ENCODE measurements at regions not wholly inside any gene's neighbourhood (a gene's known extent, or its start where the extent isn't known, plus 50 kb on each side); places are given as distances from the start of the nearest gene placed in this dataset.

DNA sequence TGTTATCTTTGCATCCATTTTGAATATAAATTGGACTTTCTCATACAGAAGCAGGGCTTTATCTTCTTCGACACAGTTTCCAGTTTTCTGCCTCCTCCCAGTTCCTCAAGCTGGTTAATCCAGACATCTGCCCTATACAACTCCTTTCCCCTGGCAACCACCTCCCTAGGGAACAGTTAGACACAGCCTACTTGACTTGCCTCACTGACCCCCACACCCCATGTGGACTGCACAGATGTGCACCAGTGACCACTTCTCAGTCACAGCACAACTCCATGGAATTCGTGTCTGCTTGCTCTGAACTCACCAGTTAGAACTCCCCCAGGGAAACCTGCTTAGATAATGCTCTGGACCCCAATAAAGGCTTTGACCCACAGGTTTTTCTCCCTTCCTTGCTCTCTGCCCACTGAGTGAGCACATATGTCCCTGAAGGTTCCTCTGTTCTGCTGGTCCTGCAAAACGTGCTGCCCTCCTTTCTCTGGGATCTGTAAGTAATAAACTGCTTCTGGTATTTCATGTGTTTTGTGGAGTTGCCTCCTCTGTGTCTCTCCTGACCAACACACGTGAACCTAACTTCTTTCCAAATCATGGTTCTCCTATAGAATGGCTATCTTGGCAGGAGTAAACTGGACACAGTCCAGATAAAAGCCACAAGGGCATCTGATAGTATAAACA lies 351.2 kb downstream of the CD83 start:
- TF ChIP-seq TAF1 (IDR thresholded peaks at IDR 0.05; ENCODE audit: borderline replicate concordance, insufficient read depth, low read length) (no peak), SIN3A (IDR thresholded peaks at IDR 0.05; ENCODE audit: borderline replicate concordance, insufficient read depth, low read length) (no peak), POLR2AphosphoS5 (IDR thresholded peaks at IDR 0.05; ENCODE audit: low read depth, low read length) (no peak)
- TF ChIP-seq, protein P1, sequence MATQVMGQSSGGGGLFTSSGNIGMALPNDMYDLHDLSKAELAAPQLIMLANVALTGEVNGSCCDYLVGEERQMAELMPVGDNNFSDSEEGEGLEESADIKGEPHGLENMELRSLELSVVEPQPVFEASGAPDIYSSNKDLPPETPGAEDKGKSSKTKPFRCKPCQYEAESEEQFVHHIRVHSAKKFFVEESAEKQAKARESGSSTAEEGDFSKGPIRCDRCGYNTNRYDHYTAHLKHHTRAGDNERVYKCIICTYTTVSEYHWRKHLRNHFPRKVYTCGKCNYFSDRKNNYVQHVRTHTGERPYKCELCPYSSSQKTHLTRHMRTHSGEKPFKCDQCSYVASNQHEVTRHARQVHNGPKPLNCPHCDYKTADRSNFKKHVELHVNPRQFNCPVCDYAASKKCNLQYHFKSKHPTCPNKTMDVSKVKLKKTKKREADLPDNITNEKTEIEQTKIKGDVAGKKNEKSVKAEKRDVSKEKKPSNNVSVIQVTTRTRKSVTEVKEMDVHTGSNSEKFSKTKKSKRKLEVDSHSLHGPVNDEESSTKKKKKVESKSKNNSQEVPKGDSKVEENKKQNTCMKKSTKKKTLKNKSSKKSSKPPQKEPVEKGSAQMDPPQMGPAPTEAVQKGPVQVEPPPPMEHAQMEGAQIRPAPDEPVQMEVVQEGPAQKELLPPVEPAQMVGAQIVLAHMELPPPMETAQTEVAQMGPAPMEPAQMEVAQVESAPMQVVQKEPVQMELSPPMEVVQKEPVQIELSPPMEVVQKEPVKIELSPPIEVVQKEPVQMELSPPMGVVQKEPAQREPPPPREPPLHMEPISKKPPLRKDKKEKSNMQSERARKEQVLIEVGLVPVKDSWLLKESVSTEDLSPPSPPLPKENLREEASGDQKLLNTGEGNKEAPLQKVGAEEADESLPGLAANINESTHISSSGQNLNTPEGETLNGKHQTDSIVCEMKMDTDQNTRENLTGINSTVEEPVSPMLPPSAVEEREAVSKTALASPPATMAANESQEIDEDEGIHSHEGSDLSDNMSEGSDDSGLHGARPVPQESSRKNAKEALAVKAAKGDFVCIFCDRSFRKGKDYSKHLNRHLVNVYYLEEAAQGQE (IDR thresholded peaks at IDR 0.05; ENCODE audit: insufficient read depth in 1 of 2, low read depth in 2 of 2, low read length in 2 of 2): no peak
